ENCODE measurements at regions not wholly inside any gene's neighbourhood (a gene's known extent, or its start where the extent isn't known, plus 50 kb on each side); places are given as distances from the start of the nearest gene placed in this dataset.

DNA sequence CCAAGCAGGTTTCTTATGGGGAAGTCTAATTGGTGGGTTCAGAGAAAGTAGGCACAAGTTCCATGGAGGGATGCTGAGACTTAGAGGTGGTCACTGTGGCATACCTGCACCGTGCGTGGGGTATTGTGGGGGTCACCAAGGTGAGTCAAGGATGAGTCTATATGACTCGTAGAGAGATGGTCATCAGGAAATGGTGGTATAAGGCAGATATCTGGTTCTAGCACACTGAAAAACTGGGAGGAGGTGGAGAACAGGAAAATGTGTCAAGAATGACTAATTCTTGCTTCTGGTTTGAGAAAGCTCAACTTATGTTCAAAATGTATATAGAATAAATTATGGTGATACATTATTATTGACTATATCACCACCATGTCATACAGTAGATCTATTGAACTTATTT, 258.1 kb downstream of the RAB38 start (continued):
- TF ChIP-seq EGR1 (IDR thresholded peaks at IDR 0.05; ENCODE audit: borderline replicate concordance, low read depth, low read length), result no peak
- TF ChIP-seq POU5F1 (IDR thresholded peaks at IDR 0.05; ENCODE audit: low read depth, low read length), result no peak
- no peak for TF ChIP-seq RXRA (IDR thresholded peaks at IDR 0.05; ENCODE audit: insufficient read depth, low read depth, low read length)
